ENCODE measurements at regions not wholly inside any gene's neighbourhood (a gene's known extent, or its start where the extent isn't known, plus 50 kb on each side); places are given as distances from the start of the nearest gene placed in this dataset.

DNA sequence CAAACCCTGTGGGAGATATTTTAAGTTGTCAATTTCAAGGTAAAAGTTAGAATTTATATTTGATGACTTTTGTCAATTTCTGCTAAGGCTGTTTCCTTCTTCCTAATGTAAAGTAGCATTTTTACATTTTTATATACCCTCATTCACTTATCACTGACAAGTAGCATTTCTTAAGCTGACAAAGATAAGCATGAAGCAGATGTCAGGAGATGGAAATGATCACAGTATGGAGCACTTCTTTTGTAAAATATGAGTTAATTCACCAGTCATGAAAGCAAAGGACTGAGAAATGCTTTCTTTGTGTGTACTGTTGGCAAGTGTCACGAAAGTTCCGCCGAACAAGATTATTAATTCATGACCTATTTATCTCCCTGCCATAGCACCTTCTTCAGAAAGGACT, 503.9 kb downstream of the DNAJB9 start (continued):
- TF ChIP-seq, protein P1, sequence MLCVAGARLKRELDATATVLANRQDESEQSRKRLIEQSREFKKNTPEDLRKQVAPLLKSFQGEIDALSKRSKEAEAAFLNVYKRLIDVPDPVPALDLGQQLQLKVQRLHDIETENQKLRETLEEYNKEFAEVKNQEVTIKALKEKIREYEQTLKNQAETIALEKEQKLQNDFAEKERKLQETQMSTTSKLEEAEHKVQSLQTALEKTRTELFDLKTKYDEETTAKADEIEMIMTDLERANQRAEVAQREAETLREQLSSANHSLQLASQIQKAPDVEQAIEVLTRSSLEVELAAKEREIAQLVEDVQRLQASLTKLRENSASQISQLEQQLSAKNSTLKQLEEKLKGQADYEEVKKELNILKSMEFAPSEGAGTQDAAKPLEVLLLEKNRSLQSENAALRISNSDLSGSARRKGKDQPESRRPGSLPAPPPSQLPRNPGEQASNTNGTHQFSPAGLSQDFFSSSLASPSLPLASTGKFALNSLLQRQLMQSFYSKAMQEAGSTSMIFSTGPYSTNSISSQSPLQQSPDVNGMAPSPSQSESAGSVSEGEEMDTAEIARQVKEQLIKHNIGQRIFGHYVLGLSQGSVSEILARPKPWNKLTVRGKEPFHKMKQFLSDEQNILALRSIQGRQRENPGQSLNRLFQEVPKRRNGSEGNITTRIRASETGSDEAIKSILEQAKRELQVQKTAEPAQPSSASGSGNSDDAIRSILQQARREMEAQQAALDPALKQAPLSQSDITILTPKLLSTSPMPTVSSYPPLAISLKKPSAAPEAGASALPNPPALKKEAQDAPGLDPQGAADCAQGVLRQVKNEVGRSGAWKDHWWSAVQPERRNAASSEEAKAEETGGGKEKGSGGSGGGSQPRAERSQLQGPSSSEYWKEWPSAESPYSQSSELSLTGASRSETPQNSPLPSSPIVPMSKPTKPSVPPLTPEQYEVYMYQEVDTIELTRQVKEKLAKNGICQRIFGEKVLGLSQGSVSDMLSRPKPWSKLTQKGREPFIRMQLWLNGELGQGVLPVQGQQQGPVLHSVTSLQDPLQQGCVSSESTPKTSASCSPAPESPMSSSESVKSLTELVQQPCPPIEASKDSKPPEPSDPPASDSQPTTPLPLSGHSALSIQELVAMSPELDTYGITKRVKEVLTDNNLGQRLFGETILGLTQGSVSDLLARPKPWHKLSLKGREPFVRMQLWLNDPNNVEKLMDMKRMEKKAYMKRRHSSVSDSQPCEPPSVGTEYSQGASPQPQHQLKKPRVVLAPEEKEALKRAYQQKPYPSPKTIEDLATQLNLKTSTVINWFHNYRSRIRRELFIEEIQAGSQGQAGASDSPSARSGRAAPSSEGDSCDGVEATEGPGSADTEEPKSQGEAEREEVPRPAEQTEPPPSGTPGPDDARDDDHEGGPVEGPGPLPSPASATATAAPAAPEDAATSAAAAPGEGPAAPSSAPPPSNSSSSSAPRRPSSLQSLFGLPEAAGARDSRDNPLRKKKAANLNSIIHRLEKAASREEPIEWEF (IDR thresholded peaks at IDR 0.05; ENCODE audit: insufficient replicate concordance, low read depth, low read length) = no peak

DNA sequence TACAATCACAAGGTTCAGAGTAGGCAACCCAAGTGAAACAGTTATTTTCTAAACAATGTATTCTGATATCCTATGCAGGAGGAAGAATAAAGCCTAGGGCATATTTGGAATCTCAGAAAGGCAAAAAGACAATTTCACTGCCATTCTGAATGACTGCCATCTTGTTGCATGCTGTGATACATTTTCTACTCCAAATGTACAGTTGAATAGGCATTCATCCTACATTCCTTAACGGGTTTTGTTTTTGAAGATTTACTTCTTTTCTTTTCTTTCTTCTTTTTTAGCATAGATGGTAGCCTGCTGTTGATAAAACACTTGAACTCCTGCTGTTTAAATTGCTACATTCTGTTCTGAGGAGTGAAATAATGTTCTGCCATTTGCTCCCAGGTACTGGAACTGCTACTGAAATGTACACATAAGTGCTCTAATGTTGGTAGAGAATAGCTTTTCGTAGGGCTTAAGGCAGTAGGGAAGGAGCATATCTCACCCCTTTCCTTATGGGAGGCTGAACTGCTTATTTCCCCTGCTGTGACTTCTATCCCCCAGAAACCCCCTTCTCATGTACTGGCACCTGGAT, 506.8 kb downstream of the DNAJB9 start:
- H3K9me3 ChIP-seq (replicated peaks; ENCODE audit: control insufficient read depth, insufficient read depth, low read length) = no peaks in the 10 kb centered on the region
- no TSS peak for BruUV-seq (replicated peaks)
- no peaks in the 10 kb centered on the region for H3K36me3 ChIP-seq (ENCODE audit: control insufficient read depth in 2 of 2, insufficient read depth in 2 of 2, low read length in 1 of 2)
- no peak overlapping the region for H3K4me3 ChIP-seq
- RAD21 ChIA-PET (ENCODE audit: unreplicated experiment) = no interaction called here
- SMC1A ChIA-PET (ENCODE audit: uncharacterized antibody, unreplicated experiment) = interaction anchor here (0.6 kb wide), 1 partner anchor 474 kb away, joined by 3 read pairs; no protein-coding TSS in a partner anchor
- H2AFZ ChIP-seq (ENCODE audit: control insufficient read depth, low read depth, low read length) = no peak overlapping the region
- FAIRE-seq (no peak), DNase-seq (ENCODE audit: low read depth, low spot score) (no peak), ATAC-seq (no peak)
- POLR2A ChIA-PET = no interaction called here
- CTCF ChIA-PET = no interaction called here
- WGBS (ENCODE audit: insufficient coverage, insufficient replicate concordance, low lambda C conversion rate, missing lambda C conversion rate) = 0% methylated on average over 2 of the region's 2 CpGs
- H3K9ac ChIP-seq (ENCODE audit: control insufficient read depth, insufficient read depth, low read length) = no peak overlapping the region
- intact Hi-C loops (cut with micrococcal nuclease; ENCODE audit: unreplicated experiment) = no loop called here
- no peaks in the 10 kb centered on the region for H3K4me1 ChIP-seq (ENCODE audit: control insufficient read depth, insufficient read depth, low read length)
- H3K27me3 ChIP-seq (replicated peaks in 1 of 2; ENCODE audit: control insufficient read depth in 2 of 2, insufficient read depth in 2 of 2, low read length in 1 of 2) = no peaks in the 10 kb centered on the region
- no peak overlapping the region for H3K27ac ChIP-seq (ENCODE audit: control insufficient read depth, insufficient read depth)
- H4K20me1 ChIP-seq (ENCODE audit: control insufficient read depth, insufficient read depth) = no peaks in the 10 kb centered on the region
- in situ Hi-C loops (cut with MboI) = no loop called here
- H3K79me2 ChIP-seq (ENCODE audit: control insufficient read depth, insufficient read depth, low read length) = no peaks in the 10 kb centered on the region
- no peak overlapping the region for H3K4me2 ChIP-seq (ENCODE audit: control insufficient read depth, insufficient read depth)
- TF ChIP-seq MTA3 (IDR thresholded peaks at IDR 0.05; ENCODE audit: borderline replicate concordance, low read length) (no peak), POLR2AphosphoS5 (IDR thresholded peaks at IDR 0.05; ENCODE audit: low read length) (no peak), RAD51 (IDR thresholded peaks at IDR 0.05) (no peak), PML (IDR thresholded peaks at IDR 0.05; ENCODE audit: low read length) (no peak), TCF7 (IDR thresholded peaks at IDR 0.05; ENCODE audit: borderline replicate concordance) (no peak), SPI1 (IDR thresholded peaks at IDR 0.05; ENCODE audit: borderline replicate concordance, insufficient read depth, low read depth, low read length) (no peak), CBX3 (IDR thresholded peaks at IDR 0.05; ENCODE audit: borderline replicate concordance, low read depth) (no peak), NBN (IDR thresholded peaks at IDR 0.05) (no peak), MYB (IDR thresholded peaks at IDR 0.05; ENCODE audit: borderline replicate concordance, low read depth, low read length) (no peak)
- TF ChIP-seq, protein P2, sequence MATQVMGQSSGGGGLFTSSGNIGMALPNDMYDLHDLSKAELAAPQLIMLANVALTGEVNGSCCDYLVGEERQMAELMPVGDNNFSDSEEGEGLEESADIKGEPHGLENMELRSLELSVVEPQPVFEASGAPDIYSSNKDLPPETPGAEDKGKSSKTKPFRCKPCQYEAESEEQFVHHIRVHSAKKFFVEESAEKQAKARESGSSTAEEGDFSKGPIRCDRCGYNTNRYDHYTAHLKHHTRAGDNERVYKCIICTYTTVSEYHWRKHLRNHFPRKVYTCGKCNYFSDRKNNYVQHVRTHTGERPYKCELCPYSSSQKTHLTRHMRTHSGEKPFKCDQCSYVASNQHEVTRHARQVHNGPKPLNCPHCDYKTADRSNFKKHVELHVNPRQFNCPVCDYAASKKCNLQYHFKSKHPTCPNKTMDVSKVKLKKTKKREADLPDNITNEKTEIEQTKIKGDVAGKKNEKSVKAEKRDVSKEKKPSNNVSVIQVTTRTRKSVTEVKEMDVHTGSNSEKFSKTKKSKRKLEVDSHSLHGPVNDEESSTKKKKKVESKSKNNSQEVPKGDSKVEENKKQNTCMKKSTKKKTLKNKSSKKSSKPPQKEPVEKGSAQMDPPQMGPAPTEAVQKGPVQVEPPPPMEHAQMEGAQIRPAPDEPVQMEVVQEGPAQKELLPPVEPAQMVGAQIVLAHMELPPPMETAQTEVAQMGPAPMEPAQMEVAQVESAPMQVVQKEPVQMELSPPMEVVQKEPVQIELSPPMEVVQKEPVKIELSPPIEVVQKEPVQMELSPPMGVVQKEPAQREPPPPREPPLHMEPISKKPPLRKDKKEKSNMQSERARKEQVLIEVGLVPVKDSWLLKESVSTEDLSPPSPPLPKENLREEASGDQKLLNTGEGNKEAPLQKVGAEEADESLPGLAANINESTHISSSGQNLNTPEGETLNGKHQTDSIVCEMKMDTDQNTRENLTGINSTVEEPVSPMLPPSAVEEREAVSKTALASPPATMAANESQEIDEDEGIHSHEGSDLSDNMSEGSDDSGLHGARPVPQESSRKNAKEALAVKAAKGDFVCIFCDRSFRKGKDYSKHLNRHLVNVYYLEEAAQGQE (IDR thresholded peaks at IDR 0.05; ENCODE audit: low read depth, low read length) = no peak
